Anterior cingulate cortex (tissue), 58 donors: ENCODE measurements at regions not wholly inside any gene's neighbourhood (a gene's known extent, or its start where the extent isn't known, plus 50 kb on each side); places are given as distances from the start of the nearest gene placed in this dataset.

Source experiments
- DNase-seq, 58 donors: peaks; one replicate each; lab custom pipeline; 2025; lab: John Stamatoyannopoulos, UW

- no peak for DNase-seq
Observed at GRCh38 chr4:125991398-125991797, 676.6 kb downstream of the FAT4 start.

GRCh38 chr4:125992891-125993290 lies 678.1 kb downstream of the FAT4 start:
- DNase-seq = no peak

- DNase-seq = no peak
Observed at GRCh38 chr4:125994024-125994423, 679.3 kb downstream of the FAT4 start.

- no peak for DNase-seq
Observed at GRCh38 chr4:125994430-125994829, 679.7 kb downstream of the FAT4 start.

GRCh38 chr4:126004941-126005340 lies 690.2 kb downstream of the FAT4 start:
- no peak for DNase-seq

- DNase-seq = no peak
Observed at GRCh38 chr4:126007142-126007541, 692.4 kb downstream of the FAT4 start.

- DNase-seq = no peak
Observed at GRCh38 chr4:126012691-126013290, 698.0 kb downstream of the FAT4 start.

GRCh38 chr4:126018274-126018673 lies 703.5 kb downstream of the FAT4 start:
- DNase-seq = no peak

GRCh38 chr4:126023896-126024295 lies 709.1 kb downstream of the FAT4 start:
- DNase-seq = no peak

GRCh38 chr4:126027601-126028000 lies 712.8 kb downstream of the FAT4 start:
- DNase-seq = no peak

GRCh38 chr4:126028876-126029275 lies 714.1 kb downstream of the FAT4 start:
- no peak for DNase-seq

GRCh38 chr4:126037231-126037630 lies 722.5 kb downstream of the FAT4 start:
- DNase-seq = no peak

GRCh38 chr4:126038502-126039144 lies 723.9 kb downstream of the FAT4 start:
- DNase-seq = no peak

- DNase-seq = no peak
Observed at GRCh38 chr4:126046081-126046614, 731.4 kb downstream of the FAT4 start.

GRCh38 chr4:126047114-126047513 lies 732.4 kb downstream of the FAT4 start:
- no peak for DNase-seq

GRCh38 chr4:126051689-126052424 lies 737.1 kb downstream of the FAT4 start:
- peak in 13 of 58 donors; percentile 0 to 54 (median 8) for DNase-seq

- no peak for DNase-seq
Observed at GRCh38 chr4:126056116-126056650, 741.4 kb downstream of the FAT4 start.

- DNase-seq = no peak
Observed at GRCh38 chr4:126057371-126057770, 742.6 kb downstream of the FAT4 start.

- DNase-seq = no peak
Observed at GRCh38 chr4:126058596-126058995, 743.8 kb downstream of the FAT4 start.

GRCh38 chr4:126061655-126062054 lies 746.9 kb downstream of the FAT4 start:
- DNase-seq = no peak

GRCh38 chr4:126065016-126065415 lies 750.3 kb downstream of the FAT4 start:
- no peak for DNase-seq
